Fibroblast of peridontal ligament (primary cell): ENCODE measurements at regions not wholly inside any gene's neighbourhood (a gene's known extent, or its start where the extent isn't known, plus 50 kb on each side); places are given as distances from the start of the nearest gene placed in this dataset.

Experiments used
- DNase-seq: peaks from one replicate; pipeline ENCODE4 v3.0.0-alpha.2; 2010; ENCODE audit errors: extremely low read depth

DNA sequence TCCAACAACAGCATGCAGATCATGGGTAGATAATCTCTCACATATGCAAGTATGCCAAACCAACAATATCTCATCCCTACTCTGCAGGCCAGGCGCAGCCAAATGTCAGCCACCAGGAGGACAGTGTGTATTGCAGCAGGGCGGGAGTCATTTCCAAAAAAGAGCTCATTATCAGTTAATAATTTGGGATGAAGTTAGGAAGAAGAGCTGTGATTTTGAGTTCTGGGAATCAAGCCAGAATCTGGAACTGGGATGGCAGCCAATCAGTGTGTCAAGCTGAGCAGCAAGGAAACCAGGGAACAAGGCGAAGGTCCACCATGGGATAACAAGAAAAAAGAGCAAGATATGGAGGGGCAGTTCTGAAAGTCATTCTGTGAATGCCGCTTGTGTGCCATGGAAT lies 88.2 kb upstream of the CAMK2D start:
- DNase-seq: peak; percentile 47

DNA sequence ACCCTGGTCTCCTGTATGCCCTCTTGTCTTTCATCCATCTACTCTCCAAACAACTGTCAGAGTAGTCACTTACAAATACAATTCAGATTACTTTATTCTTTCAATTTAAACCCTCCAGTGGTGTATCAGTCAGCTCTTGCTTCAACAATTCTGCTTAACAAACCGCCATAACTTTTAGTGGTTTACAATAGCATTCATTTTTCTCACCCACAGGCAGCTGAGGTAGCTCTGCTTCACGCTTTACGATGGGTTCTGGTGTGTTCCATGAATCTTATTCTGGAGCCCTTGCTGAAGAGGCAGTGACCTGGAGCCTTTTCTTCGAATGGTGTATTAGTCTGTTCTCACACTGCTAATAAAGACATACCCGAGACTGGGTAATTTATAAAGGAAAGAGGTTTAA lies 86.2 kb upstream of the CAMK2D start:
- no peak for DNase-seq

DNA sequence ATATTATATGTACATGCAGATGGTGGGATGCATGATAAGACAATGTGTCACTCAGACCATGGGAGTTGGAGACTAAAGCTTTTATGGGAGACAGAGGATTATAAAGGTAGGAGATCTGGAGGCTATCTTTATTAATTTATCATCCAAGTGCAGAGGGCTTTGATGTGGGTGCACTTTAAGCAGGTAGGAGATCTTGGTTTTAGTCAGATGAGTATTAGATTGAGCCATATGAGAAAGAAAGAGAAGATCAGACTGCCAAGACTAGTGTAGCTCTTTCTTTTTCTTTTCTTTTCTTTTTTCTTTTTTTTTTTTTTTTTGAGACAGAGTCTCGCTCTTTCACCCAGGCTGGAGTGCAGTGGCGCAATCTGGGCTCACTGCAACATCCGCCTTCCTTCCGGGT lies 84.9 kb upstream of the CAMK2D start:
- DNase-seq: no peak

DNA sequence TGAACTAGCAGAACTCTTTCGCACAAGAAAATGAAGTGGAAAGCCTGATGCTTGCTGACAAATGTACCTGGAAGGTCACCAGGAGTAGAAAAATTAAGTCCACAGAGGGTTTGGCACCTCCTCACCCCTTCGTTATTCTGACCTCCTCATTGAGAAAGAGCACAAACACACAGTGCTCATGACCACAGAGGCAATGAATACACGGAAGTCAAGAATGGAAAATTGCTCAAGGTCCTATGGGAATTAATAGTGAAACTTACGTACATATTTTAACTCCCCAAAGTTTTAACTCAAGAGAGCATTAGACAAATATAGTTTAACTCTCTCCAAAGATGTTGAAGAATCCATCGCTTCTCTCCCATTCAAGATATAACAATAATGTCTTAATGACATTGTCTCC lies 83.6 kb upstream of the CAMK2D start:
- DNase-seq: peak; percentile 53

DNA sequence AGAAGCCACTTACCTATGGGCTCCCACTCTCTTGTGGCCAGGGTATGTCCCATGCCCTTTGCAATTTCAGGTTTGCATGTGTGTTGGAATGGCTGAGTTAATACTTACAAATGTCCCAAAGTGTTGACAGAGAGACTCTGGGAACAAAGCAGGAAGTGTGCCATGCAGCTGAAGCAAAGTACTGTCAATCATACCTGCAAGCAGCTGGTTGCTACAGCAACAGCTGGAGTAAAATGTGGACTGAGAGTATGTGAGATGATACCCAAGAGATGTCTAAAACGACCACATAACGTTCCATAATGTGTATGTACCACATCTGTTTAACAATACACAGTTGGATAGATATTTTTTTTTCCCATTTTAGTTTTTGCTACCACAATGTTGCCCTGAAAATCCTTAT lies 82.8 kb upstream of the CAMK2D start:
- no peak for DNase-seq

DNA sequence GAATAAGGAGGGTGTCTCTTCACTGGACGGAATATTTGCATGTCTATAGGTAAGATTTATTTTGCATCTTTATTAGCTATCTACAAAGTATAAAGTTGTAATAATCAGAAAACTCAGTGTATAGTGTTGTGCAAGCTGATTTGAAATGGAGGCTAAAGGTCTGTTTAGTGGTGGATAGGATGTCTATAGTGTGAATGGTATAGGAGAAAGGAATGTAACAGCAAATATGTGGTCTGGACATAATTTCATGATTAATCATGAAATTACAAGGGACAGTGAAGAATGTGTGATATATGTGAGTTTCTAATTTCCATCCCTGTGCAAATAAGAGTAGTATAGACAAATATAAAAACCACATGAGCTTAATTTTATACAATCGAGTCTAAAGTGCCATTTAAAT lies 79.3 kb upstream of the CAMK2D start:
- no peak for DNase-seq

DNA sequence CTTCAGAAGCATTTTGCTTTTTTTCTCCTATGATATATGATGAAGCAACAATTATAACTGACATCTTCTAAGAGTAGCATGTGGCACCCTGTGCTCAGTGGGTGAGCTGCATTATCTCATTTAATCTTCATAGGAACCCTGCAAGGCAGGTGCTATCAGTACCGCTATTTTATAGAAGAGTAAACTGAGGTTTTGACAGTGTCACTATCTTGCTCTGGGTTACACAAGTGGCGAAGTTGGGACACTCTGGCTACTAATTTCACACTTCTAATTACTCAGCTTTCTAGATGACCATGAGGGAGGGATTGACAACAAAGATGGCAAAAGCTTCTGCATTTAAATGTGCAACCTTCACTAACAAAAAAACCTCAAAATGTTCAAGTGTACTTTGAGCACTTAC lies 76.9 kb upstream of the CAMK2D start:
- DNase-seq: no peak

DNA sequence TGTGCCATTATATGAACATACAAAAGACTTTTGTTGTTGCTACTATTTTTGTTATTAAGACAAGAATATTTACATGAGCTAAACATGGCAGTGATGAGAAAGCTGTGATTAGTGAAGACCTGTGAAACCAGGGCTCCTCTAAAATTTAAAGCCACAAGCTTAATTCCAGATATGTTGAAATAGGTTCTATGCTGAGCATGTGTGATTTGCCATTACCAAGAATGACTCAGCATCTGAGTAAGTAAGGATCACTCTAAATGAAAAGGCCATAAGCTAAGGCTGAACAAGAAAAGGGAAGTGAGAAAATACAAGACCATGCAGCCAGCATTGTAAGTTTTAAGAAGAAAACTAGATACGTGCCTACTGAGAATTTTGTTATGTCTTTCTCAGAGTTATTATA lies 75.9 kb upstream of the CAMK2D start:
- DNase-seq: peak; percentile 93

DNA sequence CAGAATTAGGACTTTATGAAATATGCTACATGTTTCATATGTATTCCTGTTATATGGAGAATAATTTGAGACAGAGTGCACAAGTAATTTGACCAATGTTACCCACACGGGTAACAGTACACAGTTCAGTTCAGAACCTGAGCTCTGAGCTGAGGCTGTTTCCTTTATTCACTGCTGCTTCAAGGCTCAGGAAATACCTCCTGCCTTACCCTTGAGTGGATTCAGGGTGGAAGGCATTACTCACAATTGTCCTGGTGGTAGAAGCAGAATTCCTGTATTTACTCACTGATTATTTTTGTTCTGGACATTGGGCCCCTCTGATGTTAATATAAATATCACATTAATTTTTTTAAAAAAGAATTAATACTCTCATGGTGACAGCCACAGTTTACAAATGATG lies 73.5 kb upstream of the CAMK2D start:
- no peak for DNase-seq

DNA sequence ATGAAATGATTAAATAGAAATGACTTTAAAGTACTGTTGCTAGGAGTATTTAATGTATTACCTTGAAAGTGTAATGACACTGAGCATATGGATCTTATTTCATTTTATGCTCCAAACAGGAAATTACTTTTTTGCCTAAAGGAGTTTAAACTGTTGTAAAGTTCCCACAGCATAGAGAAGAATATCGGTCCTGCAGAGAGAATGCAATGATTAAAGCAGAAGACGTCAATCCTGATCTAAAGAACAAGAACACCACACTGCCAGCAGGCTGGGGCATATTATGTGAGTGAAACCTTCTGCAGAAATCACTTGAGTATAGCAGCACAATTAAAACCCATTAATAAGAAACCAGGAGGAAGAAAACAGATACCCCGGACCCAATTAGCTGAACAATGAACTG lies 72.8 kb upstream of the CAMK2D start:
- no peak for DNase-seq

DNA sequence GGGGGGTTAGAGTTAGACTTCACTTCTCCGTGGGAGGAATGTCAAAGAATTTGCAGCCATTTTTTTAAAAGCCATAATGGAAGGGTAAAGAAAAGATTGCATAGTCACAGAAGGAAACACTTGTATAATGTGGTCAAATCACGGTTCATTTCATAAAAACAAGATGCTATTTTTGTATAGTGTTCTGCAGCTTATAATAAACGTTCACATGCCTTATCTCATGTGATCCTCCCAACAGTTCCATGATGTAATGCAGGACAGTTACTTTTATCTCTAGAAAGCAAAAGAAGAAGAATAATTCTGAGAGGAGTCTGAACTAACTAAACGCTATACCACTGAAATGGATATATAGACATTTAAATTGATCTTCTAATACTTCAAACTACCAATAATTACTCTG lies 71.3 kb upstream of the CAMK2D start:
- no peak for DNase-seq

DNA sequence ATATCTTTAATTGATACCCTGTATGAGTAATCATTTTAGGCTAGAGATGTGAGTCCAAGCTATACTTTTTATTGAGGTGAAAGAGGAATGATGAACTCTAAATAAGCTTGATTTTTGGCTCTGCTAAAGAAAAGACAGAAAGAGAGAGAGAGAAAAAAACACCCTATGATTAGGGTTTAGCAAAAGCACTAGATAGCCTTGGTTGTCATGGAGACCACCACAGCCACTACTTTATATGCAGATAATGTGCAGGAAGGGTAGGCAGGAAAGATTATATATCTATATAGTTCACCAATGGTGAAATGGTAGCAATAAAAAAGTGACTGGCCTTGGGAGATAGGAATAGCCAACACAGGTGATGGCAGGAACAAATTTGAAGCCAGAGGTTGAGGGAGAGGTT lies 69.9 kb upstream of the CAMK2D start:
- DNase-seq: no peak

DNA sequence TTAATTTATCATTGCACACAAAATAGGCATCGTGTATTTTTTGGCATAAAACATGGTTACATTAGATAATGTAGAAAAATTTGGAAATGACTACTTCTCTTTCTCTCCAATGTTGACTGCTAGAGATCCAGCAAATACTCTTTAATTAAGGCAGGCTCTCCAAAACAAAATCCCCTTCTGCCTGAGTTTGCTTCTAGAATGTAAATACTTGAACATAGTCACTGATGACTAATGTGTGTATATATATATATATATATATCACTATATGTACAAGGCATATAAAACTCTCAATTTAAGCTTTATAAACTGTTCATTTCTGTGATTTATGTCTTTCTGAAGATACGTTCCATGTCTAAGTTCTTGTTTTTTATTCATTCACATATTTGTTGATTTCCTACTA lies 67.2 kb upstream of the CAMK2D start:
- DNase-seq: no peak

DNA sequence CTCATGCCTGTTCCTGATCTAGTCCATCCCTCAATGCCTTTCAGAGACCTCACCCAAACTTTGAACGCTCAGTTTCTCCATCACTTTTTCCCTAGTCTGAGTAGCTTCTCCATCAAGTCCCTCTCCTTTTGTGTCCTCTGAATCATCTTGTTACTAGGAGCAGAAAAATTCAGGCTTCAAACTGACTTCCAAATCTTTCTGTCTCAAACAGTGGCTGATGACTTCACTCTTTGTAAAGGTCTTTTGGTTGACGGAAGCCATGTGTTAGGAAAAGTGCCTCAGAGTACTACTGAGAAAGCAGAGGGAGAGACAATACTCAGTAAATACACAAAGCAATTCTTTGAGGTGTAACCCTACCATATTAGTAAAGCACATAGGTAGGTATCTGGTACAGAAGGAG lies 65.7 kb upstream of the CAMK2D start:
- DNase-seq: peak; percentile 70

DNA sequence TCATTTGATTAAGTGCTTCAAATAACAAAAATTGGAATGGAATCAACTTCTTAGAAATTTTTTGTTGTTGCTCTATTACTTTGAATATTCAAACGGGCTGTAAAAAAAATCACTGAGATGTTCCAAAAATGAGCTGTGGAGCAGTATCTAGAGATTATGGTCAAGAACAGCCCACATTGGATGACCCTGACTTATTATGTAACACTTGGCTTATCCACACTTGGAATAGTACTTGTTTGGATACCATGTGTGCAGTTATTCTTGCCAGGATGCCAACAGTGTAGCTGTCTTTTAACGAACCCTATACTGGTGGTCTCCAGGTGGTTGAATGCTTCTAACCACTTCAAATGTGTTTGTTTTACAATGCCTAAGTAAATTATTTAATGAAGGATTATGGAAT lies 64.9 kb upstream of the CAMK2D start:
- DNase-seq: peak; percentile 49

DNA sequence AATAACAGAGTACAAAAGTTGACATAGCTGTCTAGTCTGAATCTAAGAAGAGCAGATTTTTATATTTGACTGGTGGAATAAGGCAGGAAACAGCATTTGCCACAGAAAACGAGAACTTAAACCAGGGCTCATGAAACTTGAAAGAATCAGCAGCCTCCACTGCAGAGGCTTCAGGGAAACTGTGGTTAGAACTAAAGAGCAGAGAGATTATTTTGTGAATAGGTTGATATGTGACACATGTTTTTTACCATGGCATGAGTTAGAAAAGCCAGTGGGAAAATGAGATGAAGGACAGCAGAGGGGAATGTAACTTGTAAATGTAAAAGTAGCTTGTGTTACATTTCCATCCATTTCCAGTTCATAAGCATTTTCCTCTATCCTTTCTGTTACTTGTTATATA lies 63.7 kb upstream of the CAMK2D start:
- no peak for DNase-seq

DNA sequence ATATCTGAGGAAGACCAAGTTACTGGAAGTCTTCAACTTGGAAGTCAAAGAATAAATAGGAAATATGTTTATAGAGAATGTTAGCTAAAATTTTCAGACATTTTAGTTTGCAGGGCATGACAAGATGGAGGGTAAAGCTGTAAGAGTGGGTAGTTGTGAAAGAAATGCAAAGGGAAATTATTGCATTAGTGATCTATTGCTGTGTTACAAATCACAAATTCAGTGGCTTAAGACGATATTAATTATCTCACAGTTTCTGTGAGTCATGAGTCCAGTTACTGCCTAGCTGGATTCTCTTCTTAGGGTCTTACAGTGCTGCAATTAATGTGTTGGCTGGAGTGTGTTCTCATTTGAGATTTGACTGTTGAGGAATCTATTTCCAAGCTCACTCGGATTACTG lies 62.9 kb upstream of the CAMK2D start:
- no peak for DNase-seq

DNA sequence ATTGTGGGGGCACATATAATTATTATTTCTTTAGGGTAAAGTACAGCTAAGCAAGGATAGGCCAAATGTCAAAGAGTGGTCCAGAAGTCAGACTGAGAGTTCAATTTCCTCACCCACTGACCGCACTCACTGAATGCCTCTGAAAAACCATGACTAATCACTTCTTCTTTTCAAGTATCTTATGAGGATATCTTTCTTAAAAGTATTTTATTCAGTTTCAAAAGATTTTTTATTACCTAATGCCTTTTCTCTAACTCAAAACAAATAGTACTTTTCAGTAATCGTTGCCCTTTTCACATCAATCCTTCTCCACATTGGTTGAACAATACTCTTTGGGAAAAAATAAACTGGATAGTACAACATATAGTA lies 61.7 kb upstream of the CAMK2D start:
- peak; percentile 46 for DNase-seq

DNA sequence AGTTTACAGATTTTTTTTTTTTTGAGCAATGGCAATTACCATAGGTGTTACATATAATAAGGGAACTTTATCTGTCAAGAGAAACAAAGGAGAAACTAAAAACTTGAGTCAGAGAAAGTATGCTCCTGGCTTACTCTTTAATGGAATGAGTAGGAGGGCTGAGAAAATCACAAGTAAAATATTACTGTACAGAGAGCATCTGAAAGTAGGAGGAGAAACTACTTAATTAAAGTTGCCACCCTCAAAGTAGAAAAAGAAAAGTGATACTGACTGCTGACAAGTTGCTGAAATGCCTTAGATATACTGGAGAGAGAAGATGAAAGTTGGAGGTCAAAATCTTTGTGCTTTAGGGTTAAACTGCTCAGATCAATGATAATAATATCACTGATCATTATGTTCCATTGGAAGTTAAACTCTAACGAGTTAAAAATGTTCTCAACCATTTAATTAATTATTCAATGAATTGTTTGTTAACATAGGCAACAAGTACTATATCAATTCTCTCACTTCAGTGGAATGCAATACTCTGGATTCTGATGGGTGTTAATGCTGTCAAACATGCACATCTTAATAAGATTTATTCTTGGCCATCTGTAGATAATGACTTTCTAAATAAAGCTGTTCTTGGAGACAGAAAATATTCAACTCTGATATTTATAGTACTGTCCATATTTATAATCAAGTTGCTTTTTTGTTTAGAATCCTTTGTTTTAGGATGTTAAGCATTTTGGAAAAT lies 61.2 kb upstream of the CAMK2D start:
- no peak for DNase-seq

DNA sequence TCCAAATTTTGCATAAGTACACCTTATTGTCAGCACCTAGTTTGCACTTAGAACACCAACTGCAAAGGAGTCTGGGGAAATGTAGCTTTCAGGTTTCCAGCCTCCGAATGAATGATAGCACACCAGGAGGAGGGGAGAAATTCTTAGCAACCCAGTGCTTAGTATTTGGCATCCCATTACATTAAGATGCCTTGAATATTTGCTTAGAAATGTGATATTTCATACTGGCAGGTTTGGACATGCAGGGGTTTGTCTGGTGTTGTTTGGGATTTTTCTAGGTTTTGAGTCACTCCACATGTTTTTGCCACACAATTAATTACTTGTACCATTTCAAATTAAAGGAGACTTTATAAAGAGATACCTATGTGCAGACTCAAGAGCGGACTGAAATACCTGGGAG lies 60.3 kb upstream of the CAMK2D start:
- DNase-seq: no peak

DNA sequence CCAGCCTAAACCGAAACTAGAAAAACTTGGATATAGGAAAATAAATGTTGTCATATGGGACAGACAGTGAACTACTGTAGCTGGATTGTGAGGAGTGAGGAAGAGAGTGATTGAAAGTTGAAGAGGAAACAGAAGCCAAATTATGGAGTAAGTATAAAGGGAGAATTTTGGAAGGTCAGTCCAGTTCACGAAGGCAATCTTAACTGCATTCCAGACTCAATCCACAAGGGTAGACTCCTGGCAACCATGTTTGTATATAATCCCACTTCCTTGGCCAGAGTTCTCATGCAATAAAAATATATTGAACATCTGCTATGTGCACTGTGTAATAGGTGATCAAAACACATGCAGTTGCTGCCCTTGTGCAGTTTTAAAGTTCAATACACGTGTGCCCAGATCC lies 58.6 kb upstream of the CAMK2D start:
- DNase-seq: peak; percentile 83

DNA sequence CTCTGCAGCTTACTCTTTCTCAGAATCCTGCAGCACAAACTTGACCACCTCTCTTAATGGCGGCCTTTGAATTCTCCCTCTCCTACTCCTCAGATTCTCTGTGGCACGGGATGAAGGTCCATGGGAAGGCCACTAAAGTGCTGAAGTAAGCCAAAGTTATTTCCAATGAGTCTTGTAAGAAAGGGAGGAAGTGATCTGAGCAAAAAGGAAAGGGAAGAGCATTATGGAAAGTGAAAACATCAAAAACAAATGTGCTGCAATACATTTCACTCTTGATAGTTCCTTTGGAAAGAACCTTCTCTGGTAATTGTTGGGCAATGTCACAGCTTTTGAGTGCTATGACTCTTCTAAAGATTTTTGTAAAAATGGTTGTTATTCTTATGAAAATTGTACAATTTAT lies 54.3 kb upstream of the CAMK2D start:
- DNase-seq: no peak

DNA sequence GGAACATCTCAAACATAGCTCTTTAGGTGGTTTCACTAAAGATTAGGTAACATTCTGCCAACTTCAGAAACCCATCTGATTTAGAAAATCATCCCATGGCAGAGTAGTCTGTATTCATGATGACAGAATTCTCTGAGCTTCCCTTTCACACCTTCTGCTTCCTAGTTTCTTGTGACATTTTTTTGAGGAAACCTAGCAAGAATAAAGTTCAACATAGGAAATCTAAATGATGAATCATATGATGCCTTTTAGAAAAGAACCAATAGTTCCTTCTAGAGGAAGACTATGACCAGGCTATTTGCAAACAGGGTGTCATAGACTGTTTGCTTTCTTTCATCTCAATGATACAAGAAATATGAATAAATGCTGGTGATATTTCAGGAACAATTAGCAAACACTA lies 49.8 kb upstream of the CAMK2D start:
- DNase-seq: no peak
